ENCODE measurements at regions not wholly inside any gene's neighbourhood (a gene's known extent, or its start where the extent isn't known, plus 50 kb on each side); places are given as distances from the start of the nearest gene placed in this dataset.
A peak's percentile ranks its signal among the peaks of the same experiment; 100 is the strongest.

DNA sequence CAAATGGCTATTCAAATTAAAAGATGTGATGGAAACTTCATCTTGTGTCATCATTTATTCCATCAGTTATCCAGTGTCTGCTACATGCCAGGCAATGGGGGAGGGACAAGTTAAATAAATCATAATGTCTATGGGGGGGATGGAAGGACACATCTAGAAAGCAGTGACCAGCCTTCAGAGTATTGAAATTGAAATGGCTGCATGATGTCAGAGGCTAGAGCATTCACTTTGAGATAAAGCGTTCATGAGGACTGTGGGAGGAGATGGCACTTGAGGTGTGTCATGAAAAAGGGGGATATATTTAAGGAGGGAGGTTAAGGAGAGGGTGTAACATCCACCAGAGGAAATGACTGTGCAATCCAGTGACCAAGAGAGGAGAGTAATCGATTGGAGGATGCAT lies 50.6 kb downstream of the SLIT2 start:
- peak; percentile 32 for DNase-seq

DNA sequence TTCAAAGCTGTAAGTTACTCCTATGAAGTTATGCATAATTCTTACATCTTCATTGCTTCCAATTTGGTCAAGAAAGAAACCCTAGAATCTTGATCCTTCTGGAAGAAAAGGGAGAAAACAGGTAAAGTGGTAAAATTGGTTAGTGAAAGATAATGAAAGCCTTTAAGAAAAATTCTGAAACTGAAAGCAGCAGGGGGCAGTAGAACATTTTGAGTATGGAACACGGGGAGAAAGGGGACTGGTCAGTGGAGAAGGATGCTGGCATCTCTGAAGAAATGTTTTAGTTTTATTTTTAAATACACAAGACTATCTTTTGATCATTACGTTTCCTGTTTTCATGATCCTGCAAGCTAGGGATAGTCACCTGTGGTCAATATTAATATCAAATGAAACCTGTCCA lies 54.3 kb downstream of the SLIT2 start:
- peak; percentile 8 for DNase-seq

DNA sequence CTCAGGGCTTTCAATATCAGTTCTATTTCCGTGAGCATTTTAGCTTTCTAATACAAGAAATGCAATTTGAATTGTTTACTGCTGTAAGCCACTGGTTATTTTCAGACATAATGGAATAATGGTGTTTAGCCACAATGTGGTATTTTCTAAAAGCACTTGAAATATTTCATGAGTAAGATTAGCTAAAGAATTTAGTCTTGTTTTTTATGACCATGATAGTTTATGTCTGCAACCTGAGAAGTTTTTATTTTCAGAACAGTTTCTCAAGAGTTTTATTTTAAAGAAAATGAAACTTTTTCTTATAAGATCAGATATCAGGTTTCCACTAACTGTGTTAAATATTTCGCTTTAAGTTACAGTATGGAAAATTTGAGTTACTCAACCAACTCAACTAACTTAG lies 60.2 kb downstream of the SLIT2 start:
- DNase-seq: no peak

DNA sequence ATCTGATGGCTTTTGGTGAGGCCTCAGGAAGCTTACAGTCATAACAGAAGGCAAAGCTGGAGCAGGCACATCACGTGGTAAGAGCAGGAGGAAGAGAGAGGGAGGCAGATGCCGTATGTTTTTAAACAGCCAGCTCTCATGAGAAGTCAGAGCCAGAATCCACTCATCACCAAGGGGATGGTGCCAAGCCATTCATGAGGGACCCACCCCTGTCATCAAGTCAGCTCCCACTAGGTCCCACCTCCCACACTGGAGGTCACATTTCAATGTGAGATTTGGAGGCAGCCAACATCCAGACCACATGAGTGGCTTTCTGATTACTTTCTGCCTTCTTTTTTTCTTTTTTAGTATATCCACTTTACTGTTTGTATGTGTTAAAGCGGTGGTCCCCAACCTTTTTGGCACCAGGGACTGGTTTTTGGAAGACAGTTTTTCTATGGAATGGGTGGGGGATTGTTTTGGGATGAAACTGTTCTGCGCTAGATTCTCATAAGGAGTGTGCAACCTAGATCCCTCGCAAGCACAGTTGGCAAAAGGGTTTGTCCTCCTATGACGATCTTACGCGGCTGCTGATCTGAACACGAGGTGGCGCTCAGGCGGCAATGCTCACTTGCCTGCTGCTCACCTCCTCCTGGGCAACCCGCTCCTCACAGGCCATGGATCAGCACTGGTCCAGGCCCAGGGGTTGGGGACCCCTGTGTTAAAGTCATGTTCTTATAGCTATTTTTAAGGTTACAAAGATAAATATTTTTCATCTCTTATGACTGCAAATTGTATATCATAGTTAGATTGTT lies 61.7 kb downstream of the SLIT2 start:
- no peak for DNase-seq

DNA sequence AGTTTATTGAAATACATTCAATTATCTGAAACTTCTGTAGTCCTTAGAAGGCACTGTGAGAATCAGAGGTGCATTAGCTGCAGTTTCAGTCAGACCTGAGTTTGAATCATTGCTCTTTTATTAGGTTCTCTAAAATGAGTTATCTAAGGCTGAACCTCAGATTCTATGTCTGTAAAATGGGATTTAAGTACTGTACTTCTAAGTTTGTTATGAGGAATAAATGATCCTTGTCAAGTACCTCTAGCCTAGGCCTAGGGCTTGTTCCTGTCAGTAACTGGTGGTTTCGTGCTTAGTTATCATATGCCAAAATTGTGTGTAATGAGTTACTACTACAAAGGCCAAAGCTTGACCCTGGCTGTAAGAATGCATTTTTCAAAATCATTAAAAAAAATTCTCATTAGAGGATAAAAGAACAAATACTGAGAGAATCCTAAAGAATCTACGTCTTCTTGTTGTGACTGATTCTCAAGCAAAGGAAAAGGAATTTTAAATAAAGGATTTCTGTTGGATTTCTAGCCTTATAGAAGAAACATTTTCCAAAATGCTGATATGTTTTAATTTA lies 65.8 kb downstream of the SLIT2 start:
- DNase-seq: no peak

DNA sequence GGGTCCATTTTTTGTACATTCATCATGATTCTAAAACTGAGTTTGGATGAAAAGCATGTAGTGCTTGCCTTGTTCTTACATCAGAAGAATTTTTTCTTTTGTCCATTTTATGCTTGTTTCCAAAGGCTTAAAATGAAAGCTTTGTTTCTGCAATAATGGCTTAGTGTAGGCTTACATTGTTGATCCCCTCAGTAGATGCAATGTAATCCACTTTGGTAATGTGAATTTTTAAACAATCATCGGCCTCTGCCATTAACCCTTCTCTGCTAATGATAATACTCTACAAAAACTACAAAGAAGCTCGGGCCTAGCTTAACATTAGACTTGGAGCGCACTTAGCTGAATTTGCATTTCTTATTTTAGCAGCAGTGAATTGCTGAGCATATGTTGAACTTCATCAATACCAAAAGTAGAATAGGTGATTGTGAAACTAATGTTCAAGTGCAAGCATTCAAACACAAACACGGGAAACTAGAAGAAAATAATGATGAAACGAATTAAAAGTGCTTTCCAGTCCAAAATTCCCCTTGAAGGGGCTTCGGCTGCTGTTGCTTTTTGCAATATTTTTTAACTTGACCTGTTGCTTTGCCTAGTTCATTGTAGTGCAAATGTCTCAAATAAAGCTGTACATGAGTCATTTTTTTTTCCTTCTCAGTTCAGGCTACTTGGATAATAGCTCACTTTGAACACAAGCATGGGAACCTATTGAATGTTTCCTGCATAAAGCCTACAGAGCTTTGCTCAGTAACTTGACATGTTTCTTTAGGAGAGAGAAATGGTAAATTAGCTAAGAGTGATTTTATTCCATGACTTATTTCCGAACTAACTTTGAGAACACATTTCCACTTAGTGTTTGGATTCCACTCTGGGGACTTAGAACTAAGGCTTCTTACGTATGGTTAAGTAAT lies 66.5 kb downstream of the SLIT2 start:
- DNase-seq: no peak

DNA sequence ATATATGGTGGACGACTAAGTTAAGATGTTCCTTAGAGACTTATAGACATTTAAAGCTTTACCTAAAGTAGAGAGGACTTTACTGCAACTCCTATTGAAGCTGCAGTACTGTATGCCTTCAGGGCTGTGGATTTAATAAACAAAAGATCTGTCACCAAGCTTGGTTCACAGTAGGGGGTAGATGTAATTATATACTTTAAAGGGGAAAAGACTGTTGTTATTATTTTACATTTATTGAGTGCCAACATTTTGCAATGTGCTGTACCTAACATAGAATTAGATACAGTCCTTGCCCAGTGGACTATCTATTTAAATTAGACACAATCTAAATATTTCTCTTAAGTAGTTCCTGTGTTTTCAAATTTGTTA lies 67.2 kb downstream of the SLIT2 start:
- no peak for DNase-seq

DNA sequence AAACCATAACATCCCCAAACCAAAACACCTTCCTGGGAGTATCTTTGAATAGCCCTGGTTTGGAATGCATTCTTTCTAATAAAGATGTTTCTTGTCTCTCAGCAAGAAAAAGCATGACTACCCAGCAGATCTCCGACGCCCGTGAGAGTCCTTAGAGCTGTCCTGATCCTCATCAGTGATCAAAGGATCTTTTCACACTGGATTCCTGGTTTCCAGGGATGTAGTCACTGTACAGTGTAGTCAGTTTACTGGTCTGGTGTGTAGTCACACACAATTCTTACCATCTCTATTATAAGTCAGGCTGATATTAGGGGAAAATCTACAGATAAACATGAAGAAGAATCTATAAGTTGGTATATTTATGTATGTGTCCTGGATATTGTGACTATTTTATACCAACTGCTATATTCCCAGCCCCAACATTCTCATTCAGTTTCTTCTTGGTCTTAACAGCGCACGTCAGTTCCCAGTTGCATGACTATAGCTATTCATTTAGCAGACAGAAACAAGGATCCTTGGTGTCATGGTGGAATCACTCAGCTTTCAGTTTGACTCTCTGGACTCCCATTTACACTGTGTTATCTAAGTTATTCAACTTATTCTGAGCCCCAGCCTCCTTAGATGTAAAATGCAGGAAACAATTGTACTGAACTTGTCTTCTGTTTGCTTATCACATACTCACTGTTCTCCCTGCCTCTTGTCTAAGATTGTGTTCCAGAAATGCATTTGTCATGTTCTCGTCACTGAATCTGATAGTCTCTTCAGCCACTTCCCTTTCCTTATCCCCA lies 68.3 kb downstream of the SLIT2 start:
- DNase-seq: no peak

DNA sequence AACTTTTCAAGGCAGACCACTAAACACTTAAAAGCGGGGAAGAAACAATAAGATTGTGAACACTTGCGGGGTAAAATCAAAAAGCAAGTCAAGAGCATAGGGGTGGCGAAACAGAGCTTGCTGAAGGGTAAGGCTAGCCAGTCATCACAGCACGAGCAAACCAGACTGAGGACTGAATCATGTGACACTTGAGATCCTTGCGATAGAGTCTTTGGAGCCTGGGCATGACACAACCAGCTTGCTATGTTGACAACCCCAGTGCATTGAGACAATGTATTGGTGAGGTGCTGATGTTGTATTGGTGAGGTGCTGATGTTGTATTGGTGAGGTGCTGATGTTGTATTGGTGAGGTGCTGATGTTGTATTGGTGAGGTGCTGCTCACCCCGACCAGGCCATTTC lies 72.3 kb downstream of the SLIT2 start:
- DNase-seq: no peak

DNA sequence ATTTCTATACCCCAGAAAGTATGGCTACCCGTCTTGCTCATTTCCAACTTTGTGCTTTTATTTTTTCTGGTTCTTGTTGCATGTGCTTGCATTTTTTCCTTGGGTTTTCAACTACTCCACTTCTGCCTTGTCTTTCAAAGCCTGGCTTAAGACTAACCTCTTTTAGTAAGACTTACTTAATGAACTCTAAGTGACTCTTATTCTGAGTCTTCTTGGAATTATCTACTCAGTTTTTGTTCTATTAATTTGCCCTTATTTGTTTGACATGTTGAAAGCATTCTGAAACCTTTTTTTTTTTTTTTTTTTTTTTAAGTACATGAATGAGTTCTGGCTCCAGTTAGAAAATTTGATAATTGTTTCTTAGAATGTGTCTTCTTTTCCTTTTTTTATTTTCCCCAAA lies 74.8 kb downstream of the SLIT2 start:
- no peak for DNase-seq

DNA sequence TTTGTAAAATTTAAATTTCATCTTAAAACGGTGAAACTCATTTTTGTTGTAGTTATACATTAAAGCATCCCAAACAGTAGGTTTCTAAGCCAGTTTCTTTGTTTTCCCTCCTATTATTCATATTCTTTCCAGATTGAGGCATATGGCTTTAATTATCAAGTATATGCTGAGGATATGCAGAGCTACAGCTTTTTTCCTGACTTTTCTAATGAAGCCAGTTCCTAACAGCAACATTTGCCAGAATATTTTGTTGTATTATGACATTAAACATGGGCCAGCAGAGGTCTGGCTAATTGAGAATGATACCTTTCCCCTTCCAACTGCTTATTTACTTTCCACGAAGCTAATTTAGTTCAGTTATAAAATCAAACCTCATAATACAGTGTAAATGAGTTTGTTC lies 75.3 kb downstream of the SLIT2 start:
- DNase-seq: no peak

DNA sequence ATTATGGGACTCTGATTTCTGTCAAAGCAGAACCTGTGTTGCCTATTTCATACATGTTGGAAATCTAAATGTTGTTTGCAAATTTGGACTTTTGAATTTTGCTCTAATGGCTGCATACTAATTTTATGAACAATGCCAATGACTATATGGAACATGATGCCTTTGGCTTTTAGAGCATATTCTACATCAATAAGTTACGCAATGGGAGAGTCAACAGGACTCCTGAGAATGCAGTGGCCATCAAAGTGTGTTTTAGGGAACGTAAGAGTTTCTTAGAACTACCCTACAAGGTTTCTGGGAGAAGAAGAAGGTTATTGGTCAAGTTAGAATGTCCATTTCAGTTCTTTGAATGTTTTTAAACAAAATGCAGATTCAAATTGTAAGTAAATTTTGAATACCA lies 76.1 kb downstream of the SLIT2 start:
- DNase-seq: no peak

DNA sequence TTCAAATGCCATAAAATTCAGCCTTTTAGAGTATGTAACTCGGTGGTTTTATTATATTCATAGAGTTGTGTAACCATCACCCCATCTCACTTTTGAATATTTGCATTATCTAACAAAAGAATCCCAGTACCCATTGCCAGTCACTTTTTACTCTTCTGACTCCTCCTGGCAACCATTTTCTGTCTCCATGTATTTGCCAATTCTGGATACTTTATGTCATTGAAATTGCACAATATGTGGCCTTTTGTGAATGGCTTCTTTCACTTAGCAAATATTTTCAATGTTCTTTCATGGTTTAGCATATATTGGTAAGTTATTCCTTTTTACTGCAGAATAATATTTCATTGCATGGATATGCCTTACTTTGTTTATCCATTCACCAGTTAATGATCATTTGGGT lies 79.9 kb downstream of the SLIT2 start:
- no peak for DNase-seq

DNA sequence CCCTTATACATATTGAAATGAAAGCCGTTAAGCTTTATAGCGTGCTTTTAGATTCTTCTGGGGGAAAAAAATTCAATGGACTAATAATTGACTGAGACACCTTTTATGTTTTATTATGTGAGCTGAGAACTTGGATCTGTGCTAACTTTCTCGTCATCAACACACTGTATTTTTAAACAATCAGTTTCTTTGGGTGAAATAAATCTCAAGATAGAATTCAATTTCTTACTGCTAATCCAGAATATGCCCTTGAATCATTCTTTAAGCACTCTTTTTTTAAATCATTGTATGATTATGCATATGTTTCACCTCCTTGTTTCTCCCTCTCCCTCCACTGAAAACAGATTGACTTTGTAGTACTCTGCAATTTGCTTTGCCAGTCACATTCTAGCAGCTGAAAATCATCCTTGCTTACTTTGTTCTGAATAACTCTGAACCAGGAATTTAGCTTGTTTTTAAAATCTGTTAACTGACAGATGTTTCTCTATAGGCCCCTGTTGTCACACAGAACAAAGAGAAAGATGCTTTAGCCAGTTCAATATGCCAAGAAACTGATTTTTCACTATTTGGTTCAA lies 81.5 kb downstream of the SLIT2 start:
- DNase-seq: no peak

DNA sequence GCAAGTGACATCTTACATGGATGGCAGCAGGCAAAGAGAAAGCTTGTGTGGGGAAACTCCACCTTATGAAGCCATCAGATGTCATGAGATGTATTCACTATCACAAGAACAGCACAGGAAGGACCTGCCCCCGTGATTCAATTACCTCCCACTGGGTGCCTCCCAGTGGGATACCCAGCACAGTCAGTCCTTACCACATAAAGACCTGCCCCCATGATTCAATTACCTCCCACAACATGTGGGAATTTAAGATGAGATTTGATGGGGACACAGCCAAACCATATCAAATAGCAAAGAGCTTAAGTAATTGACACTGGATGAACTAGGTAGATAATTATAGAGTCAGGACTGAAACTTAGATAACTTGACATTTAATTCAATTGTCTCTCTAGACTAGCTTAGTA lies 85.6 kb downstream of the SLIT2 start:
- peak; percentile 77 for DNase-seq

DNA sequence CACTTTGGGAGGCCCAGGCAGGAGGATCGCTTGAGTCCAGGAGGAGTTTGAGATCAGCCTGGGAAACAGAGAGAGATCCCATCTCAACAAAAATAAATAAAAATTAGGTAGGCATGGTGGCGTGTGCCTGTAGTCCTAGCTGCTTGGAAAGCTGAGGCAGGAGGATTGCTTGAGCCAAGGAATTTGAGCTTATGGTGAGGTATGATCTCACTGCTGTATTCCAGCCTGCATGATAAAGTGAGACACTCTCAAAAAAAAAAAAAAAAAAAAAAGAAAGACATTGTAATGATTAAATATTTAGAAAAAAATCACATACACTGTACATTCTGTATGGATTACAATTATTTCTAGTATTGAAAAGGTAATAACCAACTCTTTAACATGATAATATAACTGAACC lies 87.1 kb downstream of the SLIT2 start:
- peak; percentile 12 for DNase-seq

DNA sequence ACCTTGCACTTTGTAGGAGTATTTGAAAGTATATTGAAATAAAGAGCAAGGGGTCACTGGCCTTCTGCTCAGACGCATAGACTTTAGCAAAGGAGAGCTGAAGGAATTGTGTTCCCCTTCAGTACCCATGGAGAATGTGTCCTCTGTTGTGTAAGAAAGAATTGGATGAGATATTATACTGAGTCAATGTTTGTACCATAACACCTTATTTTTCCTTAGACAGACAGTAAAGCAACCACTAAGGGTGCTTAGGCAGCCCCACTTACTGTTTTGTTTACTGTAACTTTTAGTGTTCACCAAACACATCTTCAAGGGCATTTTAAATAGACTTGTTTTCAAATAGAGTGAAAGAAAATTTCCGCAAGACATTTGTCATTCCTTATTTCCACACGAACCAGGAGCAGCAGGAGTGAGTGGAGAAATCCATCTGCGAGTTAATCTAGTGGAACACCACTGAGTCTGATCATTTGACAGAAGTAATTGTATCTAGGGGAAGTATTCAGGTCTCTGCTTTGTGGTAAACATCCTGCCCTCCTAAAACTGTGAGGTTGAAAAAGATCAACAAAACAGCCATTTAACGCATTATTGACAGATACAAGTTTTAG lies 89.5 kb downstream of the SLIT2 start:
- DNase-seq: no peak

DNA sequence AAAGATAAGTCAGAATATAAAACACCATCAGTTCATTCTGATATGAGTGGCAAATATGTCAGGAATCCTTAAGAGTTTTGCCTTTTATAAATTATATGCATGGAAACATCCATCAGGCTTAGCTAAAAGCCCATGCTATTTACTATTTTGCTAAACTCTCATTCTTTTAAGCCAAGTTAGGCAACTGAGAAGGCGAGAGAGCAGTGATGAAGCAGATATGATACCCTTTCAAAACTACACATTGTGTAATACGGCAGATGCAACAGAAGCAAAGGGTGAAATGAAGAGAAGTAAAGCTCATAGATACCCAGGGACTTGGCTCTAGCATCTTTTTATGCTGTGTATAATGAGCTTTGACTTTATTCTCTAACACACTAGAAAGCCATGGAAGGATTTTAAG lies 95.8 kb downstream of the SLIT2 start:
- DNase-seq: no peak

DNA sequence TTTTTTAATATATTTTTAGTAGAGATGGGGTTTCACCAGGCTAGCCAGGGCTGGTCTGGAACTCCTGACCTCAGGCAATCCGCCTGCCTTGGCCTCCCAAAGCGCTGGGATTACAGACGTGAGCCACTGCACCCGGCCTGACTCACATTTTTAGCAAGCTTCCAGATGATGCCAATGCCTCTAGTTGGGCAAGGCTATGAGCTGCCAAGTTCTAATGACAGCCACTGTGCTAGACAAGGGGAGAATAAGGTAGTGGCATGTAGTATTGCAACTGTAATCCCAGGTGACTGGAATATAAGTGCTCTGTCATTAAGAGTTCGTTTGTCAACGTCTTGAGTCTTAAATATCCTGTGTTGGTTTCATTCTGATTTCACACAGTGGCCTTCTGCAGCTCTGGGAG lies 96.7 kb downstream of the SLIT2 start:
- no peak for DNase-seq

DNA sequence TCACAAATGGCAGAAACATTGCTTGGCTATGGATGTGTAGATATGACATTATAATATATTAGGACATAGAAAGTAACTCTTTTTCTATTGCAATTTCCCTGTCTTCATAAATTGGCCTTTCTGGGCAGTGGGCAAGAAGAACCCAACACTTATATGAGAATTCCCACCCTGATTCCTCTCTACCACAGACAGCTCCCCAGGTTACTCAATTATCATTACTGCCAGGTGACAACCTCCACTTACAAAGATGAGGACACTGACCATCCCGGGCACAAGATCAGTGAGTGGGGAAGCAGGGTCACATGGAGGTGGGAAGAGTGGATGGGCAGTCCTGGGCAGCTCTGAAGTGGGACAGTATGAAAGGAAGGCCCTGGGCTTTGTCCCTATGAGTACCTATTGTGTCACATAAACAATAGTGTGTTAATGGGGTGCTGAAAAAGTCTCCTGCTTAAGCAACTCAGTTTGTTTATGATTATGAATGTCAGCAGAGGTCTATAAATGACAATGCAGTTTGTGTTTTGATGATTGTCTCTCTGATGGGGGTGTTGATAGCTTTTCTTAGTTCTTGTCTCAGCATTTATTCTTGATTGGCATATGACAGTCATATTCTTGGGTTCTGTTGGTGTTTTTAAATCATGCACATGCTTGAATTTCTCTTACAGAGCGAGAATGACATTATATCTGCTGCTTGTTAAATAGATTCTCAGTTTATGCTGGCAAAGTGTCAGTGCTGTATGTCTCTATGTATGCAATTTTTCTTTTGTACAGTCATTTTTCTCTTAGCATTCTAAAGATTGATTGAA lies 99.9 kb downstream of the SLIT2 start:
- no peak for DNase-seq

DNA sequence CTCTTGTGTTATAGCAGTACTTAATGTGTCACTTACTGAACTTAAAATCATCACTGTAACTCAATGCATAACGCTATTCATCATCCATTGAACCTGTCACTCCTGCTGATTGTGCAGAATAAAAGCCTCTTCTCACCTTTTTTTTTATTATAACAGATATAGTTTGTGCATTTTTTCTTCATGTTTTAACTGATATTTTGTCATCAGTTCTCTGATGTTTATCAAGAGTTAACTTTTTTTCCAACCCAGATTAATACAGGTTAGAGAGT lies 100.4 kb downstream of the SLIT2 start:
- DNase-seq: no peak

DNA sequence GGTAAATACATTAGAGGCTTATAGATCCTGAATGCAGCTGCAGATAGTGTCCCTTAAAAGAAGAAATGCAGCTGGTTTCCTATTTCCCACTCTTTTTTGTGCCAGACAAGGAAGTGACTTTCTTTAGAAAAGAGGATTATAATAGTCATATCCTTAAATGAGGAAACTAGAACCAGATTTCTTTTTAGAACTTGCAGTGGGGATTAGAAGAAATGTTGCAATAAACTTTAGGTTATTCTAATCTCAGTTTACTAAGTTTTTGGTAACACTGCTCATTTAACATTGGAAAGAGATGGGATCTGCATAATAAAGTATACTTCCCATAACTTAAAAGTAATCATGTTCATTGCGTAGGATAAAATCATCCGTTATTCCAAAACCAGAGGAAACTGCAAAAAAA lies 101.9 kb downstream of the SLIT2 start:
- DNase-seq: no peak

Data from NCI-H226 (cell line).